H9 (cell line): ENCODE measurements at regions not wholly inside any gene's neighbourhood (a gene's known extent, or its start where the extent isn't known, plus 50 kb on each side); places are given as distances from the start of the nearest gene placed in this dataset.

Source experiments
- DNase-seq: peaks from one replicate; pipeline ENCODE4 v3.0.0-alpha.2; 2017
- H2AFZ ChIP-seq: one replicate; pipeline ENCODE4 v1.6.1; 2013; ENCODE audit warnings: mild to moderate bottlenecking, low read length, control low read depth, moderate library complexity
- H2AK5ac ChIP-seq: 2 replicates; pipeline ENCODE4 v1.6.1; 2013; ENCODE audit warnings: low read length, control low read depth, mixed read lengths; ENCODE audit not compliant: insufficient read length
- H2BK120ac ChIP-seq: one replicate; pipeline ENCODE4 v1.6.1; 2013; ENCODE audit warnings: low read depth, mild to moderate bottlenecking, low read length, control low read depth, inconsistent platforms; ENCODE audit not compliant: poor library complexity, severe bottlenecking
- H2BK12ac ChIP-seq: 2 replicates; pipeline ENCODE4 v1.6.1; 2013; ENCODE audit warnings: low read length, control low read depth, mixed read lengths, low read depth; ENCODE audit not compliant: insufficient read length
- H2BK15ac ChIP-seq: 2 replicates; pipeline ENCODE4 v1.6.1; 2013; ENCODE audit warnings: low read depth, low read length, control low read depth
- H2BK20ac ChIP-seq: one replicate; pipeline ENCODE4 v1.6.1; 2013; ENCODE audit warnings: low read depth, mild to moderate bottlenecking, low read length, control low read depth, inconsistent platforms; ENCODE audit not compliant: poor library complexity, severe bottlenecking
- H2BK5ac ChIP-seq: 2 replicates; pipeline ENCODE4 v1.6.1; 2013; ENCODE audit warnings: low read length, control low read depth, mixed read lengths; ENCODE audit not compliant: insufficient read length
- H3K14ac ChIP-seq: 2 replicates; pipeline ENCODE4 v1.6.1; 2013; ENCODE audit warnings: low read length, control low read depth; ENCODE audit not compliant: insufficient read depth
- H3K18ac ChIP-seq: 2 replicates; pipeline ENCODE4 v1.6.1; 2013; ENCODE audit warnings: low read depth, mild to moderate bottlenecking, mixed read lengths, low read length, control low read depth; ENCODE audit not compliant: insufficient read length
- H3K23ac ChIP-seq: 2 replicates; pipeline ENCODE4 v1.6.1; 2013; ENCODE audit warnings: low read length, control low read depth, mixed read lengths, low read depth; ENCODE audit not compliant: insufficient read length
- H3K23me2 ChIP-seq: 2 replicates; pipeline ENCODE4 v1.6.1; 2013; ENCODE audit warnings: low read depth, mild to moderate bottlenecking, mixed read lengths, low read length, control low read depth; ENCODE audit not compliant: insufficient read length, poor library complexity, severe bottlenecking
- H3K27ac ChIP-seq: 2 replicates; pipeline ENCODE4 v1.5.1; 2013; ENCODE audit warnings: low read length, control low read depth, mixed read lengths, low read depth; ENCODE audit not compliant: insufficient read length
- H3K27me3 ChIP-seq: 2 replicates; pipeline ENCODE4 v1.6.1; 2013; ENCODE audit warnings: low read length, control low read depth, inconsistent platforms; ENCODE audit not compliant: insufficient read depth
- H3K4ac ChIP-seq: 2 replicates; pipeline ENCODE4 v1.6.1; 2013; ENCODE audit warnings: low read depth, mild to moderate bottlenecking, control low read depth, inconsistent platforms, low read length, moderate library complexity
- H3K4me1 ChIP-seq: 2 replicates; pipeline ENCODE4 v1.6.1; 2013; ENCODE audit warnings: low read length, control low read depth, inconsistent platforms; ENCODE audit not compliant: insufficient read depth
- H3K4me2 ChIP-seq: 2 replicates; pipeline ENCODE4 v1.6.1; 2013; ENCODE audit warnings: low read length, control low read depth, mixed read lengths; ENCODE audit not compliant: insufficient read length, insufficient read depth
- H3K56ac ChIP-seq: 2 replicates; pipeline ENCODE4 v1.6.1; 2013; ENCODE audit warnings: low read depth, mild to moderate bottlenecking, mixed read lengths, low read length, control low read depth; ENCODE audit not compliant: insufficient read length
- H3K79me1 ChIP-seq: 2 replicates; pipeline ENCODE4 v1.6.1; 2013; ENCODE audit warnings: low read depth, mild to moderate bottlenecking, moderate library complexity, low read length, control low read depth, inconsistent platforms; ENCODE audit not compliant: insufficient read depth, poor library complexity, severe bottlenecking
- H3K79me2 ChIP-seq: 2 replicates; pipeline ENCODE4 v1.6.1; 2013; ENCODE audit warnings: low read length, control low read depth, inconsistent platforms; ENCODE audit not compliant: insufficient read depth
- H3K9ac ChIP-seq: 2 replicates; pipeline ENCODE4 v1.6.1; 2013; ENCODE audit warnings: low read length, control low read depth, mixed read lengths; ENCODE audit not compliant: insufficient read length; ENCODE audit errors: extremely low read depth
- H3K9me3 ChIP-seq: one replicate; pipeline ENCODE4 v1.6.1; 2013; ENCODE audit warnings: low read depth, low read length, inconsistent platforms; ENCODE audit not compliant: control insufficient read depth
- H3T11ph ChIP-seq: one replicate; pipeline ENCODE4 v1.6.1; 2013; ENCODE audit warnings: mild to moderate bottlenecking, low read length, control low read depth, inconsistent platforms
- H4K20me1 ChIP-seq: one replicate; pipeline ENCODE4 v1.6.1; 2013; ENCODE audit not compliant: control insufficient read depth, insufficient read length, insufficient read depth
- H4K5ac ChIP-seq: 2 replicates; pipeline ENCODE4 v1.6.1; 2013; ENCODE audit warnings: low read depth, mild to moderate bottlenecking, mixed read lengths, low read length, control low read depth; ENCODE audit not compliant: insufficient read length
- H4K8ac ChIP-seq: replicated peaks from 2 replicates; pipeline ENCODE4 v1.6.1; 2013; ENCODE audit warnings: low read length, control low read depth, mixed read lengths, low read depth; ENCODE audit not compliant: insufficient read length
- H4K91ac ChIP-seq: 2 replicates; pipeline ENCODE4 v1.6.1; 2013; ENCODE audit warnings: low read depth, mild to moderate bottlenecking, moderate library complexity, mixed read lengths, low read length, control low read depth; ENCODE audit not compliant: insufficient read length
- H3K27ac Mint-ChIP-seq, 3 experiments: 2 replicates in 2 of 3; 3 replicates in 1 of 3; pipeline ENCODE4 v1.8.0; 2020 to 2021; ENCODE audit warnings: mixed read lengths in 3 of 3, mild to moderate bottlenecking in 1 of 3, moderate library complexity in 1 of 3
- H3K27me3 Mint-ChIP-seq: 2 replicates; pipeline ENCODE4 v1.8.0; 2021; ENCODE audit warnings: low read depth, mild to moderate bottlenecking, moderate library complexity, mixed read lengths
- H3K36me3 Mint-ChIP-seq, 3 experiments: 2 replicates in 2 of 3; 3 replicates in 1 of 3; pipeline ENCODE4 v1.8.0; 2020 to 2021; ENCODE audit warnings: low read depth in 3 of 3, mixed read lengths in 3 of 3; ENCODE audit not compliant: insufficient read depth in 1 of 3
- H3K4me1 Mint-ChIP-seq, 2 experiments: 2 replicates each; pipeline ENCODE4 v1.8.0; 2020; ENCODE audit warnings: mixed read lengths in 2 of 2
- H3K4me3 Mint-ChIP-seq, 2 experiments: 2 replicates in 1 of 2; 3 replicates in 1 of 2; pipeline ENCODE4 v1.8.0; 2020 to 2021; ENCODE audit warnings: mild to moderate bottlenecking in 2 of 2, mixed read lengths in 2 of 2, moderate library complexity in 1 of 2
- H3K9me3 Mint-ChIP-seq, 2 experiments: 2 replicates in 1 of 2; 3 replicates in 1 of 2; pipeline ENCODE4 v1.8.0; 2020; ENCODE audit warnings: mild to moderate bottlenecking in 2 of 2, mixed read lengths in 2 of 2, moderate library complexity in 1 of 2
- WGBS: extraction: QIAGEN DNeasy Blood & Tissue Kit; methylation state at CpG from one replicate; pipeline ENCODE4 v1.1.7; 2013; ENCODE audit warnings: missing lambda C conversion rate, low lambda C conversion rate, mixed read lengths; ENCODE audit not compliant: insufficient read length; ENCODE audit errors: extremely low coverage; 5-methylcytosine and 5-hydroxymethylcytosine counted together
- TF ChIP-seq, protein P1 (sequence below): fragments of 200-600 bp; sonication (generic); conservative IDR thresholded peaks from 3 replicates; pipeline ENCODE4 v1.8.0; 2021; ENCODE audit warnings: antibody characterized with exemption, mild to moderate bottlenecking

DNA sequence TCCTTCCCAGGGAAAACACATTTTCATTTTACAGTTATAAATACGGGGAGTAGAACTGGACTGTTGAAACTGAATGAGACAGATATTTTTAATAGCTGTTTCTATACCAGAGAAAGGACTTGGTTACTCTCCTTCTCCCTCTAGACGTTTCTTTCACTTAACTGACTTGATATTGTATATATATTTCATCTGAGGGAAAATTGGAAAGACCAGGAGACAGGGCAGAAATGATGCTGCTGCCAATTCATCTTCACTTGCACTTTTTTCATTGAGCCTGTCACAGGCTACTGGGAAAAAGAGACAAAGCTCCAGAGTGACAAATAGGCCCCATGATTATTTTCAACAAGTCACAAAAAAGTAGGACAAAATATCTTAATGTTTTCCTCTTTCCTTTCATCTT, 636.0 kb upstream of the TPK1 start:
- WGBS: no CpG with 5 or more reads among the region's 2 CpGs
- TF ChIP-seq, protein P1, sequence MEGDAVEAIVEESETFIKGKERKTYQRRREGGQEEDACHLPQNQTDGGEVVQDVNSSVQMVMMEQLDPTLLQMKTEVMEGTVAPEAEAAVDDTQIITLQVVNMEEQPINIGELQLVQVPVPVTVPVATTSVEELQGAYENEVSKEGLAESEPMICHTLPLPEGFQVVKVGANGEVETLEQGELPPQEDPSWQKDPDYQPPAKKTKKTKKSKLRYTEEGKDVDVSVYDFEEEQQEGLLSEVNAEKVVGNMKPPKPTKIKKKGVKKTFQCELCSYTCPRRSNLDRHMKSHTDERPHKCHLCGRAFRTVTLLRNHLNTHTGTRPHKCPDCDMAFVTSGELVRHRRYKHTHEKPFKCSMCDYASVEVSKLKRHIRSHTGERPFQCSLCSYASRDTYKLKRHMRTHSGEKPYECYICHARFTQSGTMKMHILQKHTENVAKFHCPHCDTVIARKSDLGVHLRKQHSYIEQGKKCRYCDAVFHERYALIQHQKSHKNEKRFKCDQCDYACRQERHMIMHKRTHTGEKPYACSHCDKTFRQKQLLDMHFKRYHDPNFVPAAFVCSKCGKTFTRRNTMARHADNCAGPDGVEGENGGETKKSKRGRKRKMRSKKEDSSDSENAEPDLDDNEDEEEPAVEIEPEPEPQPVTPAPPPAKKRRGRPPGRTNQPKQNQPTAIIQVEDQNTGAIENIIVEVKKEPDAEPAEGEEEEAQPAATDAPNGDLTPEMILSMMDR: no peak

More for the DNA sequence above, 636.0 kb upstream of the TPK1 start:
- no peak for DNase-seq
- H4K5ac ChIP-seq: no peak overlapping the region
- no peak overlapping the region for H2BK5ac ChIP-seq
- H3K27me3 ChIP-seq: no peaks in the 10 kb centered on the region
- no peaks in the 10 kb centered on the region for H3K23me2 ChIP-seq
- no peak overlapping the region for H3K4me3 Mint-ChIP-seq
- H2BK120ac ChIP-seq: no peak overlapping the region
- H3K14ac ChIP-seq: no peak overlapping the region
- no peak overlapping the region for H2AFZ ChIP-seq
- H3K9me3 ChIP-seq: no peaks in the 10 kb centered on the region
- no peak overlapping the region for H2AK5ac ChIP-seq
- no peak overlapping the region for H3K27ac ChIP-seq
- H3K27me3 Mint-ChIP-seq: no peaks in the 10 kb centered on the region
- H3K36me3 Mint-ChIP-seq: peaks cover 0 to 4% (median 0%) of the 10 kb centered on the region in 3 experiments; a peak in 2 of 7 replicates
- H2BK12ac ChIP-seq: no peak overlapping the region
- H3K9ac ChIP-seq: no peak overlapping the region
- H3K79me2 ChIP-seq: no peaks in the 10 kb centered on the region
- no peak overlapping the region for H3K4ac ChIP-seq
- H3K4me1 ChIP-seq: no peaks in the 10 kb centered on the region
- H3K27ac Mint-ChIP-seq: no peak overlapping the region
- no peak overlapping the region for H3K4me2 ChIP-seq
- no peak overlapping the region for H2BK15ac ChIP-seq
- peaks cover 5% of the 10 kb centered on the region in 2 experiments; a peak in 3 of 5 replicates for H3K9me3 Mint-ChIP-seq
- peaks cover 3 to 5% of the 10 kb centered on the region in 2 experiments; a peak in 2 of 4 replicates for H3K4me1 Mint-ChIP-seq
- H2BK20ac ChIP-seq: no peak overlapping the region
- no peak overlapping the region for H4K91ac ChIP-seq
- no peak overlapping the region for H3K23ac ChIP-seq
- H3K79me1 ChIP-seq: no peaks in the 10 kb centered on the region
- no peaks in the 10 kb centered on the region for H4K20me1 ChIP-seq
- no peak overlapping the region for H4K8ac ChIP-seq
- H3K18ac ChIP-seq: no peak overlapping the region
- H3K56ac ChIP-seq: no peak overlapping the region
- H3T11ph ChIP-seq: no peak overlapping the region
